ENCODE measurements at regions not wholly inside any gene's neighbourhood (a gene's known extent, or its start where the extent isn't known, plus 50 kb on each side); places are given as distances from the start of the nearest gene placed in this dataset.

GRCh38 chr6:26285143-26286134, 79.6 kb upstream of the BTN3A2 start:
- Histone ChIP-seq H3K4me3 (ENCODE audit: low read depth in 2 of 2, low read length in 2 of 2) (peak overlapping the region; percentile 66 to 96), H3K9me3 (ENCODE audit: control insufficient read depth, insufficient read depth, low read depth, low read length) (peaks cover 12% of the 10 kb centered on the region; the same call in 1 of the 2 replicates), H3K27ac (ENCODE audit: low read length) (peak overlapping the region; percentile 95), H3K4me1 (ENCODE audit: control insufficient read depth, insufficient read depth, low read length) (peaks cover 12% of the 10 kb centered on the region; the same call in 1 of the 2 replicates), H3K27me3 (ENCODE audit: control insufficient read depth, insufficient read depth, low read length) (no peaks in the 10 kb centered on the region), H3K36me3 (ENCODE audit: control insufficient read depth, insufficient read depth, low read length) (no peaks in the 10 kb centered on the region)
- in situ Hi-C loops (cut with HindIII; ENCODE audit: low pct_unique_long_range_greater_than_20kb, low sequenced_read_pairs) (no loop called here), intact Hi-C loops (cut with micrococcal nuclease; ENCODE audit: unreplicated experiment) (loop anchor here (2.0 to 10.0 kb wide), 2 partner anchors 69 to 101 kb away; a partner anchor contains a TSS)
- TSS peak; percentile 97 for BruUV-seq (replicated peaks)
- peak; percentile 89 for ATAC-seq
- DNase-seq (ENCODE audit: low read depth, low spot score), result peak; percentile 100
- CTCF ChIA-PET, result no interaction called here
- TF ChIP-seq SIN3A (IDR thresholded peaks at IDR 0.05; ENCODE audit: borderline replicate concordance, insufficient read depth, low read depth, low read length) (peak; percentile 98), POLR2AphosphoS5 (IDR thresholded peaks at IDR 0.05; ENCODE audit: low read depth, low read length) (peak; percentile 100), CTCF (IDR thresholded peaks at IDR 0.05) (no peak), REST (IDR thresholded peaks at IDR 0.05; ENCODE audit: insufficient read depth in 1 of 2, low read depth in 2 of 2, low read length in 1 of 2) (peak in 1 of 2 experiments; percentile 13; a peak in 1 of 4 replicates), TCF7L2 (IDR thresholded peaks at IDR 0.05; ENCODE audit: low read depth, low read length) (peak; percentile 84)
- POLR2A ChIA-PET, result interaction anchor here (0.5 to 2.6 kb wide), 13 partner anchors 11 to 1533 kb away, joined by 3 to 23 read pairs (median 5); a partner anchor contains a TSS

- H3K4me3 ChIP-seq (ENCODE audit: low read depth in 2 of 2, low read length in 2 of 2), result peak overlapping the region; percentile 66 to 96
- BruUV-seq (replicated peaks), result no TSS peak
- H3K27me3 ChIP-seq (ENCODE audit: control insufficient read depth, insufficient read depth, low read length), result no peaks in the 10 kb centered on the region
- ChIA-PET CTCF (no interaction called here), POLR2A (interaction anchor here (0.6 to 2.6 kb wide), 7 partner anchors 68 to 242 kb away, joined by 3 to 23 read pairs (median 6); a partner anchor contains a TSS)
- H3K27ac ChIP-seq (ENCODE audit: low read length), result peak overlapping the region; percentile 95
- no peaks in the 10 kb centered on the region for H3K36me3 ChIP-seq (ENCODE audit: control insufficient read depth, insufficient read depth, low read length)
- in situ Hi-C loops (cut with HindIII; ENCODE audit: low pct_unique_long_range_greater_than_20kb, low sequenced_read_pairs), result no loop called here
- no peak for DNase-seq (ENCODE audit: low read depth, low spot score)
- intact Hi-C loops (cut with micrococcal nuclease; ENCODE audit: unreplicated experiment), result loop anchor here (10.0 kb wide), 1 partner anchor 102 kb away; a partner anchor contains a TSS
- H3K9me3 ChIP-seq (ENCODE audit: control insufficient read depth, insufficient read depth, low read depth, low read length), result peaks cover 12% of the 10 kb centered on the region; the same call in 1 of the 2 replicates
- ATAC-seq, result peak; percentile 19; the same call in 1 of the 2 replicates
- TF ChIP-seq POLR2AphosphoS5 (IDR thresholded peaks at IDR 0.05; ENCODE audit: low read depth, low read length) (peak; percentile 93), REST (IDR thresholded peaks at IDR 0.05; ENCODE audit: insufficient read depth in 1 of 2, low read depth in 2 of 2, low read length in 1 of 2) (no peak), SIN3A (IDR thresholded peaks at IDR 0.05; ENCODE audit: borderline replicate concordance, insufficient read depth, low read depth, low read length) (no peak), CTCF (IDR thresholded peaks at IDR 0.05) (no peak), TCF7L2 (IDR thresholded peaks at IDR 0.05; ENCODE audit: low read depth, low read length) (no peak)
- H3K4me1 ChIP-seq (ENCODE audit: control insufficient read depth, insufficient read depth, low read length), result peaks cover 12% of the 10 kb centered on the region; the same call in 1 of the 2 replicates
Measured at GRCh38 chr6:26286168-26286877, 78.7 kb upstream of the BTN3A2 start.
